HL-60 (cell line): ENCODE measurements at regions not wholly inside any gene's neighbourhood (a gene's known extent, or its start where the extent isn't known, plus 50 kb on each side); places are given as distances from the start of the nearest gene placed in this dataset.

Source experiments
- GABPA ChIP-seq: IDR thresholded peaks from 2 replicates; pipeline ENCODE4 v1.6.1; 2012; ENCODE audit warnings: low read depth
- POLR2AphosphoS5 ChIP-seq: IDR thresholded peaks from 2 replicates; pipeline ENCODE4 v1.6.1; 2012; ENCODE audit warnings: low read depth
- SPI1 ChIP-seq: IDR thresholded peaks from 2 replicates; pipeline ENCODE4 v1.6.1; 2012; ENCODE audit warnings: low read depth, mild to moderate bottlenecking, borderline replicate concordance
- TF ChIP-seq, protein P1 (sequence below): IDR thresholded peaks from one replicate; pipeline ENCODE4 v1.5.1; 2011; ENCODE audit warnings: low read length, control low read depth, inconsistent platforms; ENCODE audit not compliant: insufficient read depth
- TF ChIP-seq, protein P2 (sequence below): IDR thresholded peaks from 2 replicates; pipeline ENCODE4 v1.6.1; 2012; ENCODE audit warnings: low read depth; ENCODE audit not compliant: insufficient replicate concordance

DNA sequence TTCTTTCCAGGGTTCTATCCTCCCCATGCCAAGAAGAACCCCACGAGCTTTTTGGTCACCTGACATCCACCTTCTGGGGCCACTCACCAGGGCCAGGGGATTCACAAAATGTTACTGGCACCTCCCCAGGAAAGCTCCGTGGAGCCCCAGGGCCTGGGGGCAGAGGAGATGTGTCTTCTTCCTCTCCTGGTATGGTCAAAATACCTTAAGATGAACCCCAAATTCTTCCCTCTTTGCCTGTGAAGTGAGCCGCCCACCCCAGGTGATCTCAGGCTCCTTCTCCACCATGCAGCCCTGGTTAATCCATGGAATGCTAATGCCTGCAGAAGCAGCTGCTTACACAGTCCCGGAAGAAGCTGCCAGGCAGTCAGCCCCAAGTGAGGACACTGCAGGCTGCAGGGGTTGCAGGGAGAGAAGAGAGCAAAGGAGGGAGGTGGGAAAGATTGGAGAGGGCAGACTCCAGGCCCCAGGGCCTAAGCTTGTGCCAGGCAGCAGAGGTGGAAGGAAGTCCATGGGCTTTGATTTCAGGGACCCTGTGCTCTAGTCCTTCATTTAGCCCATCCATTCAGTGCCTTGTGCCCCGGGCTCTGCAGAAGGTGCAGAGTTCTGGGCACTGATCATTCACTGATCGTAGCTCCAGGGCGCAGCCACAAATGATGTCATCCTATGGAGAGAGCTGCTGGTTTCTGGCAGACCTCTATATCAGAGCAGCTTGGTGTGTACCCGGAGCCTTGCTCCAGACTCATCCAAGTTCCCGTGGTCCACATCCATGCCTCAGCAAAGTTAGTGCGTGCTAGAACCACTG, 127.9 kb upstream of the NECTIN1 start:
- TF ChIP-seq POLR2AphosphoS5 (no peak), GABPA (no peak), SPI1 (no peak)
- TF ChIP-seq, protein P1, sequence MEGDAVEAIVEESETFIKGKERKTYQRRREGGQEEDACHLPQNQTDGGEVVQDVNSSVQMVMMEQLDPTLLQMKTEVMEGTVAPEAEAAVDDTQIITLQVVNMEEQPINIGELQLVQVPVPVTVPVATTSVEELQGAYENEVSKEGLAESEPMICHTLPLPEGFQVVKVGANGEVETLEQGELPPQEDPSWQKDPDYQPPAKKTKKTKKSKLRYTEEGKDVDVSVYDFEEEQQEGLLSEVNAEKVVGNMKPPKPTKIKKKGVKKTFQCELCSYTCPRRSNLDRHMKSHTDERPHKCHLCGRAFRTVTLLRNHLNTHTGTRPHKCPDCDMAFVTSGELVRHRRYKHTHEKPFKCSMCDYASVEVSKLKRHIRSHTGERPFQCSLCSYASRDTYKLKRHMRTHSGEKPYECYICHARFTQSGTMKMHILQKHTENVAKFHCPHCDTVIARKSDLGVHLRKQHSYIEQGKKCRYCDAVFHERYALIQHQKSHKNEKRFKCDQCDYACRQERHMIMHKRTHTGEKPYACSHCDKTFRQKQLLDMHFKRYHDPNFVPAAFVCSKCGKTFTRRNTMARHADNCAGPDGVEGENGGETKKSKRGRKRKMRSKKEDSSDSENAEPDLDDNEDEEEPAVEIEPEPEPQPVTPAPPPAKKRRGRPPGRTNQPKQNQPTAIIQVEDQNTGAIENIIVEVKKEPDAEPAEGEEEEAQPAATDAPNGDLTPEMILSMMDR: no peak
- TF ChIP-seq, protein P2, sequence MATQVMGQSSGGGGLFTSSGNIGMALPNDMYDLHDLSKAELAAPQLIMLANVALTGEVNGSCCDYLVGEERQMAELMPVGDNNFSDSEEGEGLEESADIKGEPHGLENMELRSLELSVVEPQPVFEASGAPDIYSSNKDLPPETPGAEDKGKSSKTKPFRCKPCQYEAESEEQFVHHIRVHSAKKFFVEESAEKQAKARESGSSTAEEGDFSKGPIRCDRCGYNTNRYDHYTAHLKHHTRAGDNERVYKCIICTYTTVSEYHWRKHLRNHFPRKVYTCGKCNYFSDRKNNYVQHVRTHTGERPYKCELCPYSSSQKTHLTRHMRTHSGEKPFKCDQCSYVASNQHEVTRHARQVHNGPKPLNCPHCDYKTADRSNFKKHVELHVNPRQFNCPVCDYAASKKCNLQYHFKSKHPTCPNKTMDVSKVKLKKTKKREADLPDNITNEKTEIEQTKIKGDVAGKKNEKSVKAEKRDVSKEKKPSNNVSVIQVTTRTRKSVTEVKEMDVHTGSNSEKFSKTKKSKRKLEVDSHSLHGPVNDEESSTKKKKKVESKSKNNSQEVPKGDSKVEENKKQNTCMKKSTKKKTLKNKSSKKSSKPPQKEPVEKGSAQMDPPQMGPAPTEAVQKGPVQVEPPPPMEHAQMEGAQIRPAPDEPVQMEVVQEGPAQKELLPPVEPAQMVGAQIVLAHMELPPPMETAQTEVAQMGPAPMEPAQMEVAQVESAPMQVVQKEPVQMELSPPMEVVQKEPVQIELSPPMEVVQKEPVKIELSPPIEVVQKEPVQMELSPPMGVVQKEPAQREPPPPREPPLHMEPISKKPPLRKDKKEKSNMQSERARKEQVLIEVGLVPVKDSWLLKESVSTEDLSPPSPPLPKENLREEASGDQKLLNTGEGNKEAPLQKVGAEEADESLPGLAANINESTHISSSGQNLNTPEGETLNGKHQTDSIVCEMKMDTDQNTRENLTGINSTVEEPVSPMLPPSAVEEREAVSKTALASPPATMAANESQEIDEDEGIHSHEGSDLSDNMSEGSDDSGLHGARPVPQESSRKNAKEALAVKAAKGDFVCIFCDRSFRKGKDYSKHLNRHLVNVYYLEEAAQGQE: no peak
